GM23248 (cell line): ENCODE measurements at regions not wholly inside any gene's neighbourhood (a gene's known extent, or its start where the extent isn't known, plus 50 kb on each side); places are given as distances from the start of the nearest gene placed in this dataset.

ENCODE experiments used
- EZH2 ChIP-seq: fragments of 200-600 bp; sonication (generic); IDR thresholded peaks from 2 replicates; pipeline ENCODE4 v1.6.1; 2018; ENCODE audit warnings: antibody characterized with exemption, mild to moderate bottlenecking; ENCODE audit not compliant: insufficient read depth, poor library complexity, severe bottlenecking
- EZH2phosphoT487 ChIP-seq: fragments of 200-600 bp; sonication (generic); IDR thresholded peaks from 2 replicates; pipeline ENCODE4 v1.6.1; 2018; ENCODE audit warnings: antibody characterized with exemption, moderate library complexity, mild to moderate bottlenecking, low read depth; ENCODE audit not compliant: insufficient read depth

GRCh38 chr6:129967427-129967826, 51.0 kb upstream of the L3MBTL3 start:
- TF ChIP-seq EZH2 (no peak), EZH2phosphoT487 (no peak)
